ENCODE measurements at regions not wholly inside any gene's neighbourhood (a gene's known extent, or its start where the extent isn't known, plus 50 kb on each side); places are given as distances from the start of the nearest gene placed in this dataset.
"Not testable (repeated sequence)": the region's sequence is repeated elsewhere in the genome, so short reads cannot be mapped to it uniquely, and the experiment has no call there.

- TF ChIP-seq EZH2 (IDR thresholded peaks at IDR 0.05; ENCODE audit: insufficient read depth, low read length); CTCF (IDR thresholded peaks at IDR 0.05; ENCODE audit: insufficient read depth, low read depth, low read length): not testable (repeated sequence)
Measured at GRCh38 chr4:106563637-106564036, 195.1 kb upstream of the GIMD1 start.

All from astrocyte (in vitro differentiated cells and primary cell).